ENCODE measurements at regions not wholly inside any gene's neighbourhood (a gene's known extent, or its start where the extent isn't known, plus 50 kb on each side); places are given as distances from the start of the nearest gene placed in this dataset.
"Not testable (repeated sequence)": the region's sequence is repeated elsewhere in the genome, so short reads cannot be mapped to it uniquely, and the experiment has no call there.

DNA sequence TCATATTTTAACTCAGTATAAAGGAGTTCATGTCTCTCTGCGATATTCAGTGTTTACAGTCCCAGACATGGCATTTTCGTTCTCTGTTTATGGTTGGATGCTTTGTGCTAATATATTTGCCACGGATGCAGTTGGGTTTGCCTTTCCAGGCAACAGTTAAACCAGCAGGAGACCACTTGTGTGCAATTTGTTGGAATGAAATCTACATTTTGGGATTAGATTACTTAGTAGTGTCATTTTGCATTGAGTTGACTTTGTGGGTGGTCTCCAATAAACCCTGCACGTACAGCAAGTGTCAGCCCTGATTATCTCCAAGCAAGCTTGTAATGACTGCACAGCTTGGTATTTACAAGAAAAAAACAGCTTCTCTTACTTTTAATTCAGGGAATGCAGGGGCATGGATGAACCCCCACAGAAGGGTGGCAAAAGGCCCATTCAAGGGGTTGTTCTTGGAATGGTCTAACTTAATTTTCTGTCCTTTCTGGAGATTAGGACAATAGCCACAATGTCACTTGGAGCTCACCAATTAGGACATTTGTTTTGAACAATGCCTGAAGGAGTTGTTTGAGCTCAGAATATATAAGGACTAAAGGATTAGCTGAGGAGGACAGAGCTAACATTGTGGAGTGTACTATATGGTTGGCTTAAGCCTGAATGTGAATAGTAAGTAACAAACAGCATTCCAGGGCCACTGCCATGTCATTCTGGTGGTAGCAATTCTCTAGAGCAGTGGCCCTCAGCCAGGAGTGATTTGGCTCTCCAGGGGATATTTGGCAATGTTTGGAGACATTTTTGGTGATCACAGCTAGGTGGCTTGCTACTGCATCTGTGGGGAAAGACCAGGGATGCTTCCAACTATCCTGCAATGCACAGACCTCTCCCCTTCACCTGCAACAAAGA lies 121.5 kb downstream of the SLC4A3 start:
- ATAC-seq (ENCODE audit: low FRiP score) = no peak
- TF ChIP-seq, protein P1, sequence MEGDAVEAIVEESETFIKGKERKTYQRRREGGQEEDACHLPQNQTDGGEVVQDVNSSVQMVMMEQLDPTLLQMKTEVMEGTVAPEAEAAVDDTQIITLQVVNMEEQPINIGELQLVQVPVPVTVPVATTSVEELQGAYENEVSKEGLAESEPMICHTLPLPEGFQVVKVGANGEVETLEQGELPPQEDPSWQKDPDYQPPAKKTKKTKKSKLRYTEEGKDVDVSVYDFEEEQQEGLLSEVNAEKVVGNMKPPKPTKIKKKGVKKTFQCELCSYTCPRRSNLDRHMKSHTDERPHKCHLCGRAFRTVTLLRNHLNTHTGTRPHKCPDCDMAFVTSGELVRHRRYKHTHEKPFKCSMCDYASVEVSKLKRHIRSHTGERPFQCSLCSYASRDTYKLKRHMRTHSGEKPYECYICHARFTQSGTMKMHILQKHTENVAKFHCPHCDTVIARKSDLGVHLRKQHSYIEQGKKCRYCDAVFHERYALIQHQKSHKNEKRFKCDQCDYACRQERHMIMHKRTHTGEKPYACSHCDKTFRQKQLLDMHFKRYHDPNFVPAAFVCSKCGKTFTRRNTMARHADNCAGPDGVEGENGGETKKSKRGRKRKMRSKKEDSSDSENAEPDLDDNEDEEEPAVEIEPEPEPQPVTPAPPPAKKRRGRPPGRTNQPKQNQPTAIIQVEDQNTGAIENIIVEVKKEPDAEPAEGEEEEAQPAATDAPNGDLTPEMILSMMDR (IDR thresholded peaks at IDR 0.05) = no peak
- no peak for DNase-seq (ENCODE audit: low spot score)

GRCh38 chr2:219751121-219751520 lies 123.7 kb downstream of the SLC4A3 start:
- not testable (repeated sequence) for DNase-seq (ENCODE audit: low spot score); ATAC-seq (ENCODE audit: low FRiP score)

GRCh38 chr2:219752726-219753125 lies 125.3 kb downstream of the SLC4A3 start:
- TF ChIP-seq, protein P1 (IDR thresholded peaks at IDR 0.05) = no peak
- DNase-seq (ENCODE audit: low spot score) = no peak
- ATAC-seq (ENCODE audit: low FRiP score) = no peak

- ATAC-seq (ENCODE audit: low FRiP score) (no peak), DNase-seq (ENCODE audit: low spot score) (no peak)
- TF ChIP-seq, protein P1 (IDR thresholded peaks at IDR 0.05) = no peak
Measured at GRCh38 chr2:219758907-219759680, 131.7 kb downstream of the SLC4A3 start.

GRCh38 chr2:219759801-219760200 lies 132.4 kb downstream of the SLC4A3 start:
- DNase-seq (ENCODE audit: low spot score) = no peak
- TF ChIP-seq, protein P1 (IDR thresholded peaks at IDR 0.05) = no peak
- ATAC-seq (ENCODE audit: low FRiP score) = no peak

GRCh38 chr2:219765231-219765911 lies 137.9 kb downstream of the SLC4A3 start:
- TF ChIP-seq, protein P1 (IDR thresholded peaks at IDR 0.05) = no peak
- ATAC-seq (ENCODE audit: low FRiP score) (no peak), DNase-seq (ENCODE audit: low spot score) (no peak)

GRCh38 chr2:219766658-219767057 lies 139.2 kb downstream of the SLC4A3 start:
- DNase-seq (ENCODE audit: low spot score) (no peak), ATAC-seq (ENCODE audit: low FRiP score) (no peak)
- TF ChIP-seq, protein P1 (IDR thresholded peaks at IDR 0.05) = no peak

All from omental fat pad (tissue), 3 donors.